GM21515 (cell line): ENCODE measurements at regions not wholly inside any gene's neighbourhood (a gene's known extent, or its start where the extent isn't known, plus 50 kb on each side); places are given as distances from the start of the nearest gene placed in this dataset.

Experiments used
- ATAC-seq: cut with Tn5 transposase; IDR thresholded peaks from one replicate; pipeline ENCODE4 v1.9.1; 2021; ENCODE audit not compliant: unreplicated experiment

DNA sequence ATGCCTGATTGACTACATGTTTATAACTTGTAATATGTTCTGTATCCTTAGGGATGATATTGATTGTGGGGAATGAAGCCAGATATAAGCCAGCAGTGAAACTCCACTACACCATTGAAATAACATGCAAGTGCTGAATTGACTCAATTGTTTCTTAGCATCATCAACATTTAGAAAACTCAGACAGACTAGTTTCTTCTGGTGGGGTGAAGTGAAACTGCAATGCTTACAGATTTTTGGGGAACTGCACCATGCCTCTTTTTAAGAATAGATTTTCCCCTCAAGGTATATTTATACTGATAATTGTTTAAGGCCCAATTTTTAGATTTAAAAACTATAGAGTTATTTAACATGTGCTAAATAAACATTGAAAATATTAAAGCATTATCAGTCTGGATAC, 1044.6 kb upstream of the EYS start:
- no peak for ATAC-seq

- no peak for ATAC-seq
Measured at GRCh38 chr6:66740346-66740745, 1033.3 kb upstream of the EYS start.

- ATAC-seq, result no peak
Measured at GRCh38 chr6:66735106-66735890, 1028.3 kb upstream of the EYS start.

GRCh38 chr6:66731310-66731709, 1024.3 kb upstream of the EYS start:
- no peak for ATAC-seq

- no peak for ATAC-seq
Measured at GRCh38 chr6:66725670-66726069, 1018.6 kb upstream of the EYS start.

DNA sequence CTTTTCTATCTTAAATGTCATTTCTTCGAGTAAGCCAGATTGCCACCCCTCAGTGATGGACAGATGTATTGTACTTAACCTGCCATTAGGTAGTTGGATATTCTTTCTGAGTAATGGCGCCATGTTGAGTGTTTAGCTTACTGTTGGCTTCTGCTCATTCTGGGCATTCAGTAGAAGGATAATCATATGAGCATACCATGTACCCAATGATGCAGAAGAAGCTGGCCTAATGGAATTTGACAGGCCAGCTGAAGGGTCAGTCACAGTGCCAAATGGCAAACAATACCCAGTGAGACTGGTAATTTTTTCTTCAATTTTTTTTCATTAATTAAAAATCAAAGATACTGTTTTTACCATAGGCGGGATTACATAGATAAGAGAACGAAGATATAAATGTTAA, 1010.8 kb upstream of the EYS start:
- ATAC-seq, result no peak

- no peak for ATAC-seq
Measured at GRCh38 chr6:66699385-66699784, 992.4 kb upstream of the EYS start.

DNA sequence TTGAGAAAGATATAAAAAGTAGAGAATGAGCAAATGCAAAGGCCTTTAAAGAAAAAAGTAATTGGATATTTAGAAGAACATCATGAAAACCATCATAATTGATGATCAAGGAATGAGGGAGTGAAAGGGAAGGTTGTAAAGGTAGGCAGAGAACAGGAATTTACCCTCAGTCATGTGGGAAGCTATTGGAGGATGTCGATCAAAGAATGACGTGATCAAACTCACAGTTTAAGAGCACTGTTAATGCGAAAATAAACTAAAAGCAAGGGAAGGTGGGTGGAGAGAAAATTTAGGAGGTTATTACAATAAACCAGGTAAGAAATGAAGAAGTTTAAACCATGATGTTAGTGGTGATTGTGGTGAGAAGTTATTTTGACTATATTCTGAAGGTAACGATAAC, 982.6 kb upstream of the EYS start:
- no peak for ATAC-seq

GRCh38 chr6:66687611-66688140, 980.6 kb upstream of the EYS start:
- ATAC-seq, result no peak

DNA sequence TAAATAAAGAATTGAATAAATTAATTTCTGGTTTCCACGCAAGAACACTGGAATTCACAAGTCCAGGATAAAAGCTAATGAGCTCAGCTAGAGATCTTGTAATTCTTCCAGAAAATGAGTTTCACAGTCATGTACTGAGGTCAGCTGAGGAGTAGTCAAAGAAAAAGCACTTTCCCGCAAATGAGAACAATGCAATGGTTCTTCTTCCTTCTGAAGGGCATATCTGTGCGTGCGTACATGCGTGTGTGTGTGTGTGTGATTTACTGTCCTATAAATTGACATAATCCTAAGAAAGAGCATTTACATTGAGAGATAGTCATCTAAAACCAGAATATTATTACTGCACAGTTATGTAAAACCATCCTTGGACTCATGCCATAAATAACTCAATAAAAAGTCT, 968.9 kb upstream of the EYS start:
- no peak for ATAC-seq

DNA sequence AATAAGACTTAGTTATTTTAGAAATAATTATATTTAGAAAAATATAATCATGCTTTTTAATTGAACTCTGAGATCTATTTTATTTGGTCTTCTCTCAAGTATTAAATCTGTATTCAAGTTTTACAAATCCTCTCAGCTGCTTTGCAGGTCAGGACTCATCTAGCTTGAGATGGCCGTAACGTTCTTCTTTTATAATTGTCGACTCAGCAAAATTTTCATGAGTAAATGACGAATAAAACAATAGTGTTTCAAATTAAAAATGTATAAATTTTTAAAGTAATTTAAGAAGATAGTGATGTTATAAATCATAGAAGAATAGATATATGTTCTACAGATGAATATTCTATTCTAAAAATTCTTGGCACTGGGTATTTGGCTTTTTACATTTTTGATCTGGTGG, 957.1 kb upstream of the EYS start:
- ATAC-seq, result no peak

GRCh38 chr6:66662721-66663507, 955.9 kb upstream of the EYS start:
- no peak for ATAC-seq

DNA sequence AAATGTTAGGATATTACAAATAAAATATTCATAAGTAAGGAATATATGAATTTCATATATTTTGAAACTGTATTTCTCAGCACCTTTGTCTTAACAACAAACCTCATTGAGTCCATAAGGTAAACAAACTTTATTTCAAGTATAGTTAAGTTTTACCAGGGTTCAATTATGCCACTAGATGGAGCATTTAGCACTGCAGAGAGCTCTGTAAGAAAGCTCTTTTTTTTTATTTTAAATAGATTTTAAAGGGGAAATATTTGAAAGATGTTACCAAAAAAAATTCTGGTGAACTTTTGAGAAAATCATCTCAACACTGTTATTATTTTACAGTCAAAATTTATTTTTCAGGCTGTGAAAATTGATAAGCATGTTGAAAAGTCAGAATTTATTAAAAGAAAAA, 955.2 kb upstream of the EYS start:
- no peak for ATAC-seq

DNA sequence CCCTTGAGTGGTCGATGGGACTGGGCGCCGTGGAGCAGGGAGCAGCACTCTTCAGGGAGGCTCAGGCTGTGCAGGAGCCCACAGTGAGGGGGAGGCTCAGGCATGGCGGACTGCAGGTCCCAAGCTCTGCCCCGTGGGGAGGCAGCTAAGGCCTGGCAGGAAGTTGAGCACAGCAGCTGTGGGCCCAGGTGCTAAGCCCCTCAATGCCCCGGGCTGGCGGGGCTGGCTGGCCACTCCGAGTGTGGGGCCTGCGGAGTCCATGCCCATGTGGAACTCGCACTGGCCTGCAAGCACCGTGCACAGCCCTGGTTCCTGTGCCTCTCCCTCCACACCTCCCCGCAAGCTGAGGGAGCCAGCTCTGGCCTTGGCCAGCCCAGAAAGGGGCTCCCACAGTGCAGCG, 948.4 kb upstream of the EYS start:
- no peak for ATAC-seq

DNA sequence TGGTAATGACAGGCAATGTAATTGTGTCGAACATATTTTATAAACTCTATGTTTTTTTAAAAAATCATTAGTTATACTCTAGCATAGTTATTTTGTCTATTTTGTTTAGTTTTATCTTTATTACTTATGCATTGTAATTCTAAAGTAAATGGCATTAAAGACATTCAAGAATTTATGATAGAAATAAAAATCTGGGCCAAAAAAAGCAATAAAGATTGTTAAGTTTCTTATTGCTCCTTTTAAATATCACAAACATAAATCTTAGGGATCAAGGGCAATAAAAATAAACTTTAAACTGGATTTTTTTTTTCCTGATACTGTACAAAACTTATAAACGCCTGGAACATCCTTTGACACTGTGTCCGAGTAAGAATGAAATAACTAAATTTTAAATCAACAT, 931.5 kb upstream of the EYS start:
- no peak for ATAC-seq

DNA sequence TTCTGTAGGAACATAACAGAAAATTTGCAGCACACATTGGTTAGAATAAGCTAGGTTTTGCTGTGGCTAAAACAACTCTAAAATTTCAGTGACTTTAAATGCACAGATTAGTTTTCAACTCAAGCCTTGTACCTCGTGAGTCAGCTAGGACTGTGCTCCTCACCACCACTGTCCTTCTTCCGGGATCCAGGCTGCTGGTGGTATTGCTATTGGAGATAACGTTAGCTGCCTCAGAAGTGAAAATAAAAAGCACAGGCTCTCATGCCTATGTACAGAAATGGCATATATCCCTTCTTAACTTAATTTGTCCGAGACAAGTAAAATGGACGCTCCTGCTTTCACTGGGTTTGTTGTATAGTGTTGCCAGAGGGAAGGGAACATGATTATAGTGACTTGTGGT, 931.1 kb upstream of the EYS start:
- ATAC-seq, result no peak

DNA sequence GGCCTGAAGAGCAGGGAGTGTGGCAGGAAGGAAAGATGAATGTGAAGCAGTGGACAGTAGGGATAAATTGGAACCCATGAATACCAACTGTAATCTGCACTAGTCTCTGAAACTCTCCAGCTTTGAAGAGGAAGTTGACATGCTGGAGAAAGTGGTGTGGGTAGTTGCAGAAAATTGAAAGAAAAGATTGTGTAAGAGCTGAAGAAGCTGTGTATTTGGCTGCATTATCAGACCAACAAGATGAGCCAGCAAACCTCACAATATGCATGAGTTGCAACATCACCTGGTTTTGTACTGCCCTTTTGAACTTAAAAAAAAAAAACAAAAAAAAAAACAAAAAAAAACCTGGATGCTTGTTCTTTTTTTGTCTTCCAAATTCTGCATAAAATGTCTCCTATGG, 921.9 kb upstream of the EYS start:
- no peak for ATAC-seq

DNA sequence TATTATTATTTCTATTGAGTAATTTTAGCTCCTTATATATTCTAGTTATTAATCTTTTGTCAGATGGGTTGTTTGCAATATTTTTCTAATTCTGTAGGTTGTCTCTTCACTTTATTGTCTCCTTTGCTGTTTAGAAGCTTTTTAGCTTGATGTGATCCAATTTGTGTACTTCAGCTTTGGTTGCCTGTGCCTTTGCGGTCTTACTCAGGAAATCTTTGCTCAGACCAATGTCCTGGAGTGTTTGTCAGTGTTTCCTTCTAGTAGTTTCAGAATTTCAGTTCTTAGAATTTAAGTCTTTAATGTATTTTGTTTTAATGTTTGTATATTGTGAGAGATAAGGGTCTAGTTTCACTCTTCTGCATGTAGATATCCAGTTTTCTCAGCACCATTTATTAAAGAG, 916.0 kb upstream of the EYS start:
- ATAC-seq, result no peak

GRCh38 chr6:66605971-66606370, 898.9 kb upstream of the EYS start:
- ATAC-seq, result no peak

DNA sequence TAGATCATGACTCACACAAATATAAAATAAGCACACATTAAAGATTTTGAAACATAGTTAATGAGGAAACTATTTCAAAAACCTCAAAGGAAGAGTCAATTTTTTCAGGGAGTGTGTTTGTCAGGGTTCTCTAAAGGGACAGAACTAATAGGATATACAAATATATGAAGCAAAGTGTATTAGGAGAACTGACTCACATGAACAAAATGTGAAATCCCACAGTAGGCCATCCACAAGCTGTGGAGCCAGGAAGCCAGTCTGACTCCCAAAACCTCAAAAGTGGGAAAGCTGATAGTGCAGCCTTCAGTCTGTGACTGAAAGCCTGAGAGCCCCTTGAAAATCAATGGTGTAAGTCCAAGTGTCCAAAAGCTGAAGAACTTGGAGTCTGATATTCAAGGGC, 898.0 kb upstream of the EYS start:
- no peak for ATAC-seq

DNA sequence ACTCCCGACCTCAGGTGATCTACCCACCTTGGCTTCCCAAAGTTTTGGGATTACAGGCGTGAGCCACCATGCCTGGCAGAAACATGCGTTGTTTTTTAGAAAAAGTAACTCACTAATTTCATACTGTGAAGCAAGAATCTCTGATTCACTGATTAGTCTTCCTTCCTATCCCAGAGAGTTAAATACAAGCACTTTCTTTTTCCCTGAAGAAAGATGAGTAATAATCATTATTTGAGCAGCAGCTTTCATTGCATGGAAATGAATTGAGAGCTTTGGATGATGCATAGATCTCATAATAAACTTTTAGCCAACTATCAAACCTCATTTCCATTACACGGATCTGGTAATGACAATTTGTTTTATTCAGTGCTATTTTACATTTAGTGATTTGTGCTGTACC, 892.5 kb upstream of the EYS start:
- no peak for ATAC-seq

GRCh38 chr6:66578362-66578761, 871.3 kb upstream of the EYS start:
- no peak for ATAC-seq
